Fibroblast of skin of left quadriceps (primary cell): ENCODE measurements at regions not wholly inside any gene's neighbourhood (a gene's known extent, or its start where the extent isn't known, plus 50 kb on each side); places are given as distances from the start of the nearest gene placed in this dataset.

Source experiments
- DNase-seq, 2 experiments: peaks; one replicate each; pipeline ENCODE4 v3.0.0-alpha.2; 2013; ENCODE audit warnings: low read depth in 2 of 2

DNA sequence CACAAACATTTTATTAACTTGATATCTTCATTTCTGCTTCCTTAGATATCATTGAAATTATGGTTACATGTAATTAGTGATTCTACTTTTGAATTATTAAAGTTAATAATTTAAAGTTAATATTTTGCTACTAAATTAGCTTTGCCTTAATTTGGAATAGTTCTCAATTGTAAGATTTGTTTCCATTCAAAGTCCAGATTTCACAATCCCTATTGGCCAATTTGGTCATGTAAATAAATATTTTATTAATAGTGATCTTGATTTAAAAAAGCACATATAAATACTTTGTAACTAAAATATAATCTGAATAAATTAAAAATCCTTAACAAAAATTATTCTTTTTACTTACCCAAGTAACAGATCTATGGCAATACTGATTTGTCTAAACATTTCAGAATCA, 1558.6 kb downstream of the NCAM2 start:
- no peak for DNase-seq

DNA sequence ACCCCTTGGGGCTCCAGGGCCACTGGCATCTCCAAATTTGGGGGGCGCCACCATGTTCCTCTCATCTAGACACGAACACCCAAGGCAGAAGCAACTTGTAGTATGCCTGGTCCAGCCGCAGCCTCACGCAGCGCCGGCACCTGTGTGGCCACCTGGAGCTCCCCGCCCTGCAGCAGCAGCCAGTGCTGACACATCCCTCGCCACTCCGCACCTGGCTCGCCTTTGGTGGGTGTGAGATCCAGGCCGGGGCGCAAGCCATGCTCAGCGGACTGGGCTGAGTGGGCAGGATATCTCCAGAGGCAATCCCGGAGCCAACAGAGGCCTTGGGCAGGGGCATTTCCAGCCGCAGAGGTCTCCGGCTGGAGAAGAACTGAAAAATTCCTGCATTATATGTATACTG, 1563.7 kb downstream of the NCAM2 start:
- DNase-seq = no peak

DNA sequence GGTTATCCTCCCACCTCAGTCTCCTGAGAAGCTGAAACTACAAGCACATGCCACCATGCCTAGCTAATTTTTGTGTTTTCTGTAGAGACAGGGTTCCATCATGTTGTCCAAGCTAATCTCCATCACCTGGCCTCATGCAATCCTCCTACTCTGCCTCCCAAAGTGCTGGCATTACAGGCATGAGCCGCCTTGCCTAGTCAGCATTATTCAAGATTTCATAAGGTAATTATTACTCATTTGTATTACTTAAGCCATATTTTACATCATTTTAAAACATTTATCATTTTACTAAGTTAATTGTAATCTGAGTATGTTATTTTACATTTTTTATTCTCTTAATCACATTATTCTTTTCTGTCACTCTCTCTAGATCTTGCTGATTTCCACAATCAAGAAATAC, 1575.6 kb downstream of the NCAM2 start:
- no peak for DNase-seq

DNA sequence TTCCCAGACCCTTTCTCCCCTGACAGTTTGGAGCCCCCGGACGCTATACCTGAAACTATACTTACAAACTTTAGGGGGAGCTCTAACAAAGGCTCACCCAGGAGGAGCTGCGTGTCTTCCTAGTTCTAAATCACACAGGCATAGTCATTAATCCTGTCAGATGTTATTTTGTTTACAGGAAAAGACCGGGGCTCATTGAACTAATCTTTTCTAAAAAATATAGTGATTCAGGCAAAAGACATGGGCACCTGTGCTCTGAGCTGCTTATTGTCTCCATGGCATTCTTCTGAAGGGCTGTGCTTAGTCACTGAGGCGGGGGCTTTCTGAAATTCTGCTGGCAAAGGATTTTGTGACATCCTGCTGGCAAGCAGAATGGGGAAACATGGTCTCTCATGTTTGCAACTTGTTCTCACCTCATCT, 1577.0 kb downstream of the NCAM2 start:
- DNase-seq = no peak

DNA sequence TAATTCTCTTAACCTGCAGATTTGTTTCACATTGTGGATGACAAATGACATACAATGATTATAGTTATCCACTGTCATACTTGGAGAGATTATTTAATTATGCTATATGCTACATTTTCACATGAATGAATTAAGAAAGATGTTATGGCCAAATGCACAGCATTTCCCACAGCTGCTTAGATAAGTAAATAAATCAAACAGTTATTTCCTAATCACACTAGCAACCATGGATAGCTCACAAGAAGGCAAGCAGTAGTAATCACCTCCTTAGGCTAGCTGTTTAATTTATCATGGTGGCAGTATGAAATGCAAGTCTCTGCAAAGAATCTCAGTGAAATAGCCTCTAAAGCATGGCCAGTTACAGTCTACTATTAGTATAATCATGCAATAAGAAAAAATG, 1581.5 kb downstream of the NCAM2 start:
- no peak for DNase-seq

DNA sequence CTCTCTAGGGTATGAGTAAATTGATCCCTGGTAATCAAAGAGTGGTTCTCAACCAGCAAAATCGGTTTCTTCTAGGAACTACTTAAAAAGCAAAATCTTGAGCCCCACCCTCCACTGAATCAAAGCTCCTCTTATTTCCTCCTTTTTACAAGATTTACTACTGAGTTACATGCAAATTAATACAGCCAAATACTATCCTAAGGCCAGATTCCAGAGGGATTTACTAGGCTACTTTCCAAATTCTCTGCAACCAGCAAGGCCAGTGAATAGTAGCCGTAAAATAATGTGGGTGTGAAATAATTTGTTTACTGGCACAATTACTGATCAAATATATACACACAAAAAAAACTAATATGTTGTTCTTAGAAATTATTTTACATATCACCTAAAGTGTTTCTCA, 1583.8 kb downstream of the NCAM2 start:
- DNase-seq = no peak

DNA sequence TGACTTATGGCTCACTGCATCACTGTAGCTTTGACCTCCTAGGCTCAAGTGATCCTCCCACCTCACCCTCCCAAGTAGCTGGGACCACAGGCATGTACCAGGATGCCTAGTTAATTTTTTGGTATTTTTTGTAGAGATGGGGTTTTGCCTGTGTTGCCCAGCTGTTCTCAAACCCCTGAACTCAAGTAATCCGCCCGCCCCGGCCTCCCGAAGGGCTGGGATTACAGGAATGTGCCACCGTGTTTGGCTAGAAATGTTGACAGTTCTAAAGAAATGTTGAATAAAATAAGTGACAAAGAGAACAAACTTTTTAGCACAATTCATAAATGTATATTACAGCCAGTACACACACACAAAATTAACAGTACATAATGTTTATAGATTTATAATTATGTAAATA, 1586.1 kb downstream of the NCAM2 start:
- DNase-seq = no peak

DNA sequence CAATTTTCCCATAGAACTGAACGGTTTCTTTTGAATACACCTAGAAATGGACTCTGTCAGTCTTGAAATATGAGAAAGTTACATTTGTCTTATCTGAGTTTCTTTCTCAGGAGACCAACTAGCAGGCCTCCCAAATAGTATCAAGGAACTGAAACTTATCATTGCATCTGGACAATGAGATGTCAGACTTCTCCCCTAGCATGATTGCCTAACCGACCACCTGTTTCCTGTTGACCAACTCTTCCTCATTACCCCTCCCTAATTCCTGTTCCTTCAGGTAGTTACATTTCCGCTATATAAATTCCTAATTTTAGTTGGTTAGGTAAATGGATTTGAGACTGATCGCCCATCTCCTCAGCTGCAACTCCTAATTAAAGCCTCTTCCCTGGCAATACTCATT, 1587.3 kb downstream of the NCAM2 start:
- no peak for DNase-seq

DNA sequence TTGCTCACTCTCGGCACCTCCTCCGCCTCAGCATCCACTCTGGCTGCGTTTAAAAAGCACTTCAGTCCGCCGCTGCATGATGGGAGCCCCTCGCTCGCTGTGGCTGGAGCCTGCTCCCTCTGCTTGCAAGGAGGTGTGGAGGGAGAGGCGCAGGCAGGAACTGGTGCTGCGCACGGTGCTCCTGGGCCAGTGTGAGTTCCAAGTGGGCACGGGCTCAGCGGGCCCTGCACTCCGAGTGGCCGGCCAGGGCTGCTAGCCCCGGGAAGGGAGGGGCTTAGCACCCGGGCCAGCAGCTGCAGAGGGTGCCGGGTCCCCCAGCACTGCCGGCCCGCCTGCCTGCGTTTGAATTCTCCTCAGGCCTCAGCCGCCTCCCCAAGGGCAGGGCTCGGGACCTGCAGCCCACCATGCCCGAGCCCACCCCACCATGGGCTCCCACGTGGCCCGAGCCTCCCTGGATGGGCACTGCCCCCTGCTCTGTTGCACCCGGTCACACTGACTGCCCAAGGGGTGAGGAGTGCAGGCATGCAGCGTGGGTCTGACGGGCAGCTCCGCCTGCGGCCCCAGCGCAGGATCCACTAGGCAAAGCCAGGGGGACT, 1599.5 kb downstream of the NCAM2 start:
- DNase-seq = no peak

DNA sequence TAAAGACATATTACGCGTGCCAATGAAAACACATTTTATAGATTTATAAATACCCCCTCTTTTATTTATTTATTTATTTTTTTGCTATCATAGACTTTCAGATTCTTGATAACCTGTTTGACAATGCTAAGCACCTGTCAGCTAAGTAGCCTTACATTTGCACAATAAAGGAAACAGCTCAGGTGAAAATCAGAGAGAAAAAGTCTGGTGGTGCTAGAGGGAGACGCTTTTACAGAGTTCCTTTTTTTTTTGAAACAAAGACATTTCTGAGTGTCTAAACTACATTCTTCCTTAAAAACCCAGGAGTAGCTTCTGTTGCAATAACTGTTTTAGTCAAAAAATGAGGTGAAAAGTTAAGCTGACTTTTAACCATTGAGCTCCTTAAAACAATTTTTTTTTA, 1611.6 kb downstream of the NCAM2 start:
- DNase-seq = no peak

DNA sequence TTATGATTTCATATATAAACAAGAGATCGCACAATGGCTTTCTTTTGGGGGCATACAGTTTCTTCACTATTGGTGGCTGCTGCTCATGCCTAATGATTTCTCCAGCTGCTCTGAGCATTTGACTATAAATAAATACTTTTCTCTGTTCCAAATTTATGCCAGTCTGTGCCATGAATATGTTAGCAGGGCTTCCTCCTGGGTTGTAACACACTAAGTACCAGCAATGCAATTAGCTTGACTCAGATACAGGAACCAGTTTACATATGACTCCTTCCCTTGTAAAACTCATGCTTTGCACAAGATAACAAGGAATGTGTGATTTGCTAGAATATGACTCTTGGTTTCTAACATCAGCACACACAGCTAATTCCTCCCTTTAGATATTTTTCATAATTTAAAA, 1629.7 kb downstream of the NCAM2 start:
- DNase-seq = no peak

DNA sequence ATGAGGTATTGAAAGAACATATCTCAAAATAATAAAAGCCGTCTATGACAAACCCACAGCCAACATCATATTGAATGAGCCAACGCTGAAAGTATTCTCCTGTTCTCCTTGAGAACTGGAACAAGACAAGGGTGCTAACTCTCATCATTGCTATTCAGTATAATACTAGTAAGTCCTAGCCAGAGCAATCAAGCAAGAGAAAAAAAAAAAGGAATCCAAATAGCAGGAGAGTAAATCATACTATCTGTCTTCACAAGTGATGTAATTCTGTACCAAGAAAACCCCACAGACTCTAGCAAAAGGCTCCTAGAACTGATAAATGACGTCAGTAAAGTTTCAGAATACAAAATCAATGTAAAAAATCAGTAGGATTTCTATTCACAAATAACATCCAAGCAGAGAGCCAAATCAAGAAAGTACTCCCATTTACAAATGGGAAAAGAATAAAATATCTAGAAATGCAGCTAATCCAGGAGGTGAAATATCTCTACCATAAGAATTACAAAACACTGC, 1632.8 kb downstream of the NCAM2 start:
- DNase-seq = no peak

DNA sequence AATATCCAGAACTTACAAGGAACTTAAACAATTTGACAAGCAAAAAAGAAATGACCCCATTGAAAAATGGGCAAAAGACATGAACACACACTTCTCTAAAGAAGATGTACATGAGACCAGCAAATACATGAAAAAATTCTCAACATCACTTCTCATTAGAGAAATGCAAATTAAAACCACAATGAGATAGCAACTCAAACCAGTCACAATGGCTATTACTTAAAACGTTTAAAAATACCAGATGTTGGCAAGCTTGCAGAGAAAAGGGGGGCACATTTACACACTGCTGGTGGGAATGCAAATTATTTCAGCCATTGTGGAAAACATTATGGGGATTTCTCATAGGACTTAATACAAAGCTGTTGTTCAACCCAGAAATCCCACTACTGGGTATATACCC, 1634.0 kb downstream of the NCAM2 start:
- no peak for DNase-seq

DNA sequence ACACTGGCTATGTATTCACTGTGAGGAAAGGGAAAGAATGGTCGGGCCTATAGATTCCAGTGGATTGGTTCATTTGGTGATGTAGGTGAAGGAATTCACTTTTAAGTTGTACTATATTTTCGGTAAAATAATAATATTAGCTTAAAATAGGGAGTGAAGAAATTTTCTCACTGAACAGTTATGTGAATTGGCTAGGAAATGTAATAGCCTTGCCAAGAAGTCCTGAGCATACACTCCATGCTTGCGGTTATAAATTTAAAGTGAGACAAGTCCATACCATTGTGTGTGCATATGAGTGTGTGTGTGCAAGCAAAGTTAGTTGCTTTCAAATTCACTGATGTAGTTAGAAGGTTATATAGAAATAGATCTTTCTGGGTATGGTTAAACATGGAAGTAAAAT, 1651.0 kb downstream of the NCAM2 start:
- no peak for DNase-seq

DNA sequence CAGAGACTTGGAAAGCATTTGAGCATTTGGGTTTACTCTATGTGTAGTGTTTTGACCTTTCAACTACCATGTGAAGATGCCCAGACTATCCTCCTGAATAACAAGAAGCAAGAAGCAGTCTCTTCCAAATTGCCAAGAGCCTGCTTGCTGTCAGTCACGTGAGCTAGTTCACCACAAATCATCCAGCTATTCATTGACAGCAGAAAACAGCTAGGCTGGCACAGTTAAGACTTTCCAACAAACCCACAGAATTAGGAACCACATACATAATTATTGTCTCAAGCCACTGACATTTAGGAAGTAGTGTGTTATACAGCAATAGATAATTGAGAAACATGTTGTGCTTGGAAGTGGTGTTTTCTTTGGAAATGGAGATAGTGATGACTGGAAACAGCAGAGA, 1652.0 kb downstream of the NCAM2 start:
- DNase-seq = no peak

DNA sequence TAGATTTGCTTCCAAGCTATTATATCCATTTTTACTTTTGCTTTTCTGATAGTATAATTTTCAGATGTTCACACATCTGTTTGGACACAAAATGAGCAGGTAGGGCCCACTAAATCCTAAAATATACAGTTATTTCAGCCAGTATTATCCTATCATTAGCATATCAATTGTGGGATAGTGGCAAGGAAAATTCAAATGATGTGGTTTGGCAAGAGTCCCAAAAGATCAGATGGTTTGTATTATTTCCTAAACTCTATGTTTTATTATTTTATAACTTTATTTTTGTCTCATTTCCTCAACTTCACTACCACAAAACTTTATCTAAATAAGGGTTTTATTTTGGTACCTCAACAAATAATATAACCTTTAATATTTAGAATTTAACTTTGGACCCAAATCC, 1659.6 kb downstream of the NCAM2 start:
- no peak for DNase-seq

DNA sequence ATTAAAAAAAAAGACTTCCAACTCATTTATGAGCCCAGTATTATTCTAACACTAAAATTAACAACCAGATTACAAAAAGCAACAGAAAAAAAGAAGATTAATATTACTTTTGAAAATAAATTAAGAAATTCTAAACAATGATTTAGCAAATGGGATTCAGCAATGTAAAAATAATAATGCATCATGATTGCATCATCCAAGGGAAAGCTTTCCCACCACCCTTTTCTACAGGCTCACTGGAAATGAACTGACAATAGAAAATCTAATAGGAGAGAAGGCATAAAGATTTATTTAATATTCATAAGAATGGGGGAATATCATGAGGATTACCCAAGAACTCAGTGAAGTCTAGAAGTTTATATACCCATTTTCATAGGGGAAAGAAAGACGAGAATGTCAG, 1671.9 kb downstream of the NCAM2 start:
- no peak for DNase-seq

DNA sequence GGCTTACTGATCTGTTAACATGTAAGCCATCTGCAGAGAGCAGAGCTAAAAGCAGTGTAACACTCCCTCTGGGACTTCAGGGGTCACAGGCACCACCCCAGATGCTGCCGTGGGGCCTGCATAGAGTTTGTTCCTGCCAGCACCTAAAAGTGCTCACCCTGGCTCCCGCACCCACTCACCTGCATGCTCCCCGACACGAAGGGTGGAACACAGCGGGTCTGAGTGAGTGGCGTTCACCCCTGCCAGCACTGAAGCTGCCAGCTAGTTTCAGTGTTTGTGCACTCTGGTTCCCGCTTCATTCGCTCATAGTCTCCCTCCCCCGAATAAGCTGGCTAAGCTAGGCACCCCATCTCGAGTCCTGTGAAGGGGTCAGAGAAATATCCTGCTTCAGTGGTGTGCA, 1681.0 kb downstream of the NCAM2 start:
- DNase-seq = no peak

DNA sequence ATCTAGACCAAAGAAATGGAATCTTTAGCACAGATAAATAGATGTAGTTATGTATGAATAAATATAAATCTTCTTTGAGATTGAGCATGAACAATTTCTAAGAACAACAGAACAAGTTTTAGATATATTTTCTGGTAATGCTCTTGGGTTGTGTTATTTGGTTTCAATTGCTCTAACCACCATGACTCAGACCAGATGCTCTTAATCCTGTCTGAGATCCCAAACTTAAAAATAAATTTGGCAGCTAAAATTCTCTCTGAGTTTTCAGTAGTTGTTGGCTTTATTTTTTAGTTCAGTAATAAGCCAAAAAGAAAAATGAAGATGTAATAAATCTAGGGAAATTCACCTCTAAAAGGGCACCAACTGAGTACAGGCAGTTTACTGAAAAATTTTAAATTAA, 1693.4 kb downstream of the NCAM2 start:
- DNase-seq = no peak

DNA sequence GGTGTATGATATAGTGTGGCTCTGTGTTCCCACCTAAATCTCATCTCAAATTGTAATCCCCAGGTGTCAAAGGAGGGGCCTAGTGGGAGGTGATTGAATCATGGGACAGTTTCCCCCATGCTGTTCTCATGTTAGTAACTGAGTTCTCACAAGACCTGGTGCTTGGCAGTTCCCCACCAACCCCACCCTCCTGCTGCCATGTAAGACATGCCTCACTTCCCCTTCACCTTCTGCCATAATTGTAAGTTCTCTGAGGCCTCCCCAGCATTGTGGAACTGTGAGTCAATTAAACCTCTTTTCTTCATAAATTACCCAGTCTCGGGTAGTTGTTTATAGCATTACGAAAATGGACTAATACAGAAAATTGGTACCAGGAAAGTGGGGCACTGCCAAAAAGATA, 1705.3 kb downstream of the NCAM2 start:
- no peak for DNase-seq

DNA sequence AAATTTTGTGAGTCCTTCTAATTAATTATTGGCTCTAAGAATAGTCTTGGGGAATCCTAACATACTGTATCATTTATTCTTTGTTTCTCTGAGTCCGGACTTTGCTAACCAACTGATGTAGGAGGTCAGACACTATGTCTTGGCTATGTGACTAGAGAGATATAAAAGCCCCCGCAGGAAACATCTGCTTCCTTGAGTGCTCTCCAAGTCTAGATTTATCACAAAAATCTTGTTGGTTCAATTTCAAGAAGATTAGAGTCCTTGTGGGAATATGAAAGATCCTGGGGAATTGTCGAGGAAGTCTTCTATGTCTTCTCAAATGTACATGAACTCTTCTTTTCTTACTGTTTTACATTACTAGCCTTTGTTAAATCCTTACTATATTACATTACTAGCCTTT, 1712.5 kb downstream of the NCAM2 start:
- DNase-seq = no peak

DNA sequence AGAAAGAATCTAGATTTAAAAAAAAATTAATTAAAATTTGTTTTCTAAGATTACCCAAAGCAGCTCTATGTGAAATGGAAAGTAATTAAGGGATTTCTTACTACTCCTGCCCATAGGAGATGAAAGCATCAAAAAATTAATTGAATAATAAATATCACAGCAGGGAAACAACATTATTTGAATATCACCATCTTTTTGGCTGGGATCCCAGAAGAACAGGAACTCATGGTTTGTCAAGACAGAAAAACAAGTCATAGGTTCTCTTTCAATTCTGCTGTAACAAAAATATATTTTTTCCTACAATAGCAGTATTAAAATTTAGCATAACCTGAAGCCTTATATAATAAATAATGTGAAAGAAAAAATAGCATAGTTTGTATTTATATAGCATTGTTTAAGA, 1713.4 kb downstream of the NCAM2 start:
- no peak for DNase-seq

DNA sequence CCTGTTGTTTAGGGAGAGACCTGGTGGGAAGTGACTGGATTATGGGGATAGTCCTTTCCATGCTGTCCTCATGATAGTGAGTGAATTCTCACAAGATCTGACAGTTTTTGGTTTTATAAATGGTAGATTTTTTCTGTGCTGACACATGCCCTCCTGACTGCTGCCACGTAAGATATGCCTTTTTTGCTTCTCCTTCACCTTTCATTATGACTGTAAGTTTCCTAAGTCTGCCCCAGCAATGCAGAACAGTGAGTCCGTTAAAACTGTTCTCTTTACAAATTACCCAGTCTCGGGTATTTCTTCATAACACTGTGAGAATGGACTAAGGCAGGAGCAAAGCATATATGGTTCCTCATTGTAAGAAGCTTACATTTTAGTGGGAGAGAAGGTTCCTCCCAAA, 1727.2 kb downstream of the NCAM2 start:
- no peak for DNase-seq

DNA sequence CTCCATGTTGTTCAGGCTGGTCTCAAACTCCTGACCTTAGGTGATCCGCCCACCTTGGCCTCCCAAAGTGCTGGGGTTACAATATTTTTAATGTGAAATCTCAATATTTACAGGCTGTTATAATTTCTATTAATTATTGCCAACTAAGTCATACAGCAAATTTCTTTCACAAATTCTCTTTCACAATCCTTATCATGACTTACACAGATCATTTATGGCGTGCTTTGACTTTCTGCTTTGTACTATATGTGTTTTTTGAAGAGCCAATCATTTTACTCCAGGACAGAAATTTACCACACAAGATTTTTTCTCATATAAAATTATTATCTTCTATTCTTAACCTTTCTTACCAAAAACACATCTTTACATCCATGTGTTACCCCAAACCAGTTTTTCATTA, 1729.9 kb downstream of the NCAM2 start:
- DNase-seq = no peak

DNA sequence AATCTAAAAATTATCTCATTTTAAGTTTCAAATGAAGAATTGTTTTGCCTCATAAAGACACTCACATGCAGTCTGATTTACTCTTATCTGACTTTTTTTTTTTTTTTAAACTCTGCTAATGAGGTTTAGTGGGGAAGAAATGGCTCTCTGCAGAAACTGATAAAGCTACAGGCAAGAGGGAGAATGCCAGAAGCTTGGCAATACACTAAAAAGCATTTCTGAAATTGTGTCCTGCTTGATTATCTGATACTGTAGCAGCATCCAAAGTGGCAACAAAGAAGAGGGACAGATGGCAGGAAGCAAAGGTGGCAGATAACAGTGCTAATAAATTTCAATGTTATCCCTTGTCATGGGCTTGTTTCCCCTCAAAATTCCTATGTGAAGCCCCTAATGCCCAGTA, 1744.9 kb downstream of the NCAM2 start:
- no peak for DNase-seq
